ENCODE measurements at regions not wholly inside any gene's neighbourhood (a gene's known extent, or its start where the extent isn't known, plus 50 kb on each side); places are given as distances from the start of the nearest gene placed in this dataset.

- no peak for DNase-seq (ENCODE audit: low read depth)
These were observed 277.3 kb downstream of the FOXO1 start for GRCh38 chr13:40389081-40389641.

GRCh38 chr13:40390401-40390916, 276.0 kb downstream of the FOXO1 start:
- no peak for DNase-seq (ENCODE audit: low read depth)

- no peak for DNase-seq (ENCODE audit: low read depth)
These were observed 274.7 kb downstream of the FOXO1 start for GRCh38 chr13:40391788-40392187.

GRCh38 chr13:40394304-40394985, 272.0 kb downstream of the FOXO1 start:
- no peak for DNase-seq (ENCODE audit: low read depth)

GRCh38 chr13:40398065-40398464, 268.4 kb downstream of the FOXO1 start:
- DNase-seq (ENCODE audit: low read depth), result no peak

- DNase-seq (ENCODE audit: low read depth), result no peak
These were observed 266.7 kb downstream of the FOXO1 start for GRCh38 chr13:40399756-40400155.

GRCh38 chr13:40401911-40402776, 264.3 kb downstream of the FOXO1 start:
- DNase-seq (ENCODE audit: low read depth), result peak; percentile 90

- no peak for DNase-seq (ENCODE audit: low read depth)
These were observed 263.5 kb downstream of the FOXO1 start for GRCh38 chr13:40402931-40403431.

GRCh38 chr13:40403509-40404241, 262.8 kb downstream of the FOXO1 start:
- no peak for DNase-seq (ENCODE audit: low read depth)

- DNase-seq (ENCODE audit: low read depth), result no peak
These were observed 262.0 kb downstream of the FOXO1 start for GRCh38 chr13:40404407-40404806.

- DNase-seq (ENCODE audit: low read depth), result no peak
These were observed 261.3 kb downstream of the FOXO1 start for GRCh38 chr13:40404967-40405716.

- DNase-seq (ENCODE audit: low read depth), result peak; percentile 58
These were observed 259.9 kb downstream of the FOXO1 start for GRCh38 chr13:40406405-40407120.

- no peak for DNase-seq (ENCODE audit: low read depth)
These were observed 258.9 kb downstream of the FOXO1 start for GRCh38 chr13:40407567-40407966.

- DNase-seq (ENCODE audit: low read depth), result no peak
These were observed 257.8 kb downstream of the FOXO1 start for GRCh38 chr13:40408602-40409001.

- no peak for DNase-seq (ENCODE audit: low read depth)
These were observed 257.2 kb downstream of the FOXO1 start for GRCh38 chr13:40409278-40409677.

- no peak for DNase-seq (ENCODE audit: low read depth)
These were observed 256.1 kb downstream of the FOXO1 start for GRCh38 chr13:40410315-40410714.

GRCh38 chr13:40420160-40420740, 246.2 kb downstream of the FOXO1 start:
- no peak for DNase-seq (ENCODE audit: low read depth)

- no peak for DNase-seq (ENCODE audit: low read depth)
These were observed 243.7 kb downstream of the FOXO1 start for GRCh38 chr13:40422588-40423235.

- DNase-seq (ENCODE audit: low read depth), result no peak
These were observed 238.1 kb downstream of the FOXO1 start for GRCh38 chr13:40428354-40428753.
